ENCODE measurements at regions not wholly inside any gene's neighbourhood (a gene's known extent, or its start where the extent isn't known, plus 50 kb on each side); places are given as distances from the start of the nearest gene placed in this dataset.
A peak's percentile ranks its signal among the peaks of the same experiment; 100 is the strongest.
"Not testable (repeated sequence)": the region's sequence is repeated elsewhere in the genome, so short reads cannot be mapped to it uniquely, and the experiment has no call there.

DNA sequence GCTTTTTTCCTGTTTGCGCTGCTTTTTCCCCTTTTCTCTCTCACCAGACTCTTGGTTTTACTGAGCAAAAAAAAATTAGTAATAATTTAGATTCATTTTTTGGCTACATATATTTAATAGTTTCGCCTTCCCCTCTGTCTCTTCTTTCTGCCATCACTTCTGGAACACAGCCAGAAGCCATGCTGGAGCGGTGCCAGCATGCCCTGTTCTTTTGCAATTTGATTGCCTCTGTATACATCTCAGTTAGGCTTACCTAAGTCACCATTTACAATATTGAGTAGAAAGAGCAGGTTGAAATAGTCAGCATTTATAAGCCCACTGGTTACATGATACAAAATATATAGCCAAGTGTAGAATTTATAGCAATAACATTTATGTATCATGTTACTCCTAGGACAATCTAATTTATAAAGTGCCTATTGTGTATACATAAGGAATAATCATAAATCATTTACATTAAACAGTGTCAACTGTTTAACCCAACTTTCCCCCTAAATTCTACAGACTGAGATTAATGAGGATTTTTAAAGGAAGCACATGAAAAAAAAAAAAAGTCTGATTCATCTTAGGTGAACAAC lies 413.8 kb upstream of the SOX5 start:
- no peak for DNase-seq (ENCODE audit: low spot score)

DNA sequence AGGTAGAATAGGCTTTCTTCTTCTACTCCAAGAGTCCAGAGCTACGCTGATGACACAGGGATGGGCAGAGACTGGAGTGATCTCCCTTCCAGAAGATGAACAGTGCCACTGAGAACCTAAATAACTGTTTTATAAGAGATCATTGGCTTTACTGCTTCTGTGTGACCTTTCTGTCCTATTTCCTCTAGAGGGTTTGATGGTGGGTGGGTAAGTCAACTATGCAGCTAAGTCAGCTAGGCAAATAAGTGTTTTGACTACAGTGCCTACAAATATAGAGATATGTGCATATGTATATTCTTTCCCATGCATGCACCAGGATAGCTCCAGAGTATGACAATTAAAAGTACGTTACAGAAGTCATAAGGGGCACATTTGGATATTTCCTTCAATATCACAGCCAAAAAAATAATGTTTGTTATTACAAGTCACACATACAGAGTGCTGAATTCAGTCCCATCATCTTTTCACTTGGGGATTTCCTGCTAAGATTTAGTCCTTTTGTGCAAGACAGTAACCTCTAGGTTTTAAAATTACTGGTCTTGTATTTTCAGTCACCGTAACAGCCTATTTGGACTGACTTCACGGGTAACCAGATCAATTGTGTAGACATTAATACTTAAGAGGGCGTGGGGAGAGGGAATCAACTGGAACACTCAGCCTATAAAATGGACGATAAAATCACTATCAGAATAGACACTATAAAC lies 412.6 kb upstream of the SOX5 start:
- no peak for DNase-seq (ENCODE audit: low spot score)

DNA sequence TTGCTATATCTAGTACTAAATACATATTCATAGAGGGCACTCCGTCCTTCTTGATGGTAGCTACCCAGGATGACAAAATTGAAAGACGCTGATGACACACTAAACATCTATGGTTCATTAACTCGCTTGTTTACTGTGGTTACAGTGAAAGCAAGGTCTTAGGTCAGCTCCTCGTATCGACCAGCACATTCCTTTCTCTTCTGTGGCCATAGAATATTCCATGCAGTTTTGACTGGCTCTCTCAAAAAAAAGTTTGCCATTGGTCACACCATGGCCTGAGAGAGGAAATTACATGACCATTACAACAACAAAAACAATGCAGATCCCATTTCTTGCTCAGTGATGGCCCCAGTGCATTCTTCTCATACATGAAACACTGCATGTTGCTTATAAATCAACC lies 411.4 kb upstream of the SOX5 start:
- DNase-seq (ENCODE audit: low spot score), result peak; percentile 14

- DNase-seq (ENCODE audit: low spot score), result no peak
Measured at GRCh38 chr12:24360461-24360860, 411.0 kb upstream of the SOX5 start.

GRCh38 chr12:24360057-24360456 lies 410.6 kb upstream of the SOX5 start:
- no peak for DNase-seq (ENCODE audit: low spot score)

GRCh38 chr12:24359418-24359817 lies 409.9 kb upstream of the SOX5 start:
- DNase-seq (ENCODE audit: low spot score), result no peak

GRCh38 chr12:24356240-24356804 lies 406.9 kb upstream of the SOX5 start:
- DNase-seq (ENCODE audit: low spot score), result no peak

DNA sequence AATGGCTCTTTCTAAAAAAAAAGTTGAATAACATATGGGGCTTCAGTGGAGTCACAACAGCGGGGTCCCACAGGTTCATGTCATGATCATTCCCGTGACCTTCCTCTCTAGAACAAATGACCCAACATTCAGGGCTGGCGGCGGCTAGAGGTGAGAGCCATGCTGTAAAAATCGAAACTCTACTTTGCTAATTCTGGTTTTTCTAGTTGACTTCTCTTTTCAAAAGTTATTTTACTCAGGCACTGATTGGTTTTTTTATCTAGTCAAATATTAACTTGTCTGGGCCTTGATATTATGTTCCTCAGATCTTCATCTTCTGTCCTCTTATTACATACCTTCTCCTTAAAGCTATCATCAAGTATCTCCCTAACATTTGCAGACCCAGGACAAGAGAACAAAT lies 402.9 kb upstream of the SOX5 start:
- no peak for DNase-seq (ENCODE audit: low spot score)

- DNase-seq (ENCODE audit: low spot score), result no peak
Measured at GRCh38 chr12:24349051-24349799, 399.8 kb upstream of the SOX5 start.

DNA sequence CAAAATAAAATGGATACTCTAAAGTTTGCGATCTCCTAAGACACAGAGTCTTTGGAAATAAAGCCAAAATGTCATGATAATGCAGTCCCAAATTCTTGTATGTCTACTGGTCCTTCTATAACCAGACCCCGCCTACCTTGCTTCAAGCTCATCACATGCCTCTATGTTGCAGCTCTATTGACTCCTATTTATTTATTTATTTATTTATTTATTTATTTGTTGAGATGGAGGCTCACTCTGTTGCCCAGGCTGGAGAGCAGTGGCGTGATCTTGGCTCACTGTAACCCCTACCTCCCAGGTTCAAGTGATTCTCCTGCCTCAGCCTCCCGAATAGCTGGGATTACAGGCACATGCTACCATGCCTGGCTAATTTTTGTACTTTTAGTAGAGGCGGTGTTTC lies 398.7 kb upstream of the SOX5 start:
- not testable (repeated sequence) for DNase-seq (ENCODE audit: low spot score)

GRCh38 chr12:24328261-24328660 lies 378.8 kb upstream of the SOX5 start:
- no peak for DNase-seq (ENCODE audit: low spot score)

- no peak for DNase-seq (ENCODE audit: low spot score)
Measured at GRCh38 chr12:24325331-24325730, 375.9 kb upstream of the SOX5 start.

DNA sequence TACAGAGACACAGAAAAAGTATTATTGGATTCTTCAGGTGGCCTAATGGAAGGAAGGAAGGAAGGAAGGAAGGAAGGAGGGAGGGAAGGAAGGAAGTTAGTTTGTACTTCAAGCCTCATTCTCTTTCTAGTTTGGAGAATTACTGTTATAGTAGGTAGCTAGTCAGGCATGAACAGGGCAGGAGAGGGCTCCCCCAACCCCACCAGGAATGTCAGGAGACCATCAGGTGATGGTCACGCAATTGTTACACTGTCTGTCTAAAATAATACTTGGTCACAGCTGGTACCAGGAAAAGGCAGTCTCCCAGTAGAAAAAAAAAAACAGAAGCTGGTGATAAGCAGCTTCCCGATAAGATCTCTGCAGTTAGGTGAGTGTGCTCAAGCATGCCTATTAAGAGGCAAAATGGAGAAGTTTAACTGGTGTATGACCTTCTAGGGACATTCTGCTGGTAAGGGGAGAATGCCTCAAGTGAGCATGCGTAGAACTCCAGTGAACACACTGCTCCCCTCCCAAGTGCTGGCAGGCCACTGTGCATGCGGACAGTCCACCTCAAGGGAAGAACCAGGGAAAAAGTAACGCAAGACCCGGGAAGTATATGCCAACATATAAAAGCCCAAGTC lies 358.4 kb upstream of the SOX5 start:
- DNase-seq (ENCODE audit: low spot score), result no peak

- no peak for DNase-seq (ENCODE audit: low spot score)
Measured at GRCh38 chr12:24307153-24307552, 357.7 kb upstream of the SOX5 start.

GRCh38 chr12:24306001-24306400 lies 356.5 kb upstream of the SOX5 start:
- DNase-seq (ENCODE audit: low spot score), result no peak

DNA sequence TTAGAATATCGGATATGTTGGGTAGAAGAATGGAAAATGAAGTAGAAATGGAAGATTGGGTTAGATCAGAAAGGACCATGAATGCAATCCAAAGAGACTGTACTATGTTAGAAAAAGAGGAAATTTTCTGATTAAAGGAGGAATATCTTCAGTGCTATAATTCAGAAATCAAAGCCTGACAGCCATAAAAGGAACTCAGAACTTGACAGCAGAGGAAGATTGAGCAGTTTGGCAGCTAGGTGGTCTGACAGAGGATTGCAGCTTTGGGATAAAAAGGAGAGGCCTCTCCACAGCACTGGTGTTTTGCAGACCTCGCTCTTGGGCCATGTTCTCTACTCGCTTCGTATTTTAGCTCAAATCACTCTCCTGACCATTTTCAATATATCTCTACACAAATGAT lies 354.8 kb upstream of the SOX5 start:
- DNase-seq (ENCODE audit: low spot score), result no peak

- no peak for DNase-seq (ENCODE audit: low spot score)
Measured at GRCh38 chr12:24302708-24303107, 353.2 kb upstream of the SOX5 start.

- peak; percentile 5 for DNase-seq (ENCODE audit: low spot score)
Measured at GRCh38 chr12:24297516-24297915, 348.0 kb upstream of the SOX5 start.

- no peak for DNase-seq (ENCODE audit: low spot score)
Measured at GRCh38 chr12:24293549-24293948, 344.1 kb upstream of the SOX5 start.

GRCh38 chr12:24287963-24288362 lies 338.5 kb upstream of the SOX5 start:
- DNase-seq (ENCODE audit: low spot score), result no peak

GRCh38 chr12:24285448-24285847 lies 336.0 kb upstream of the SOX5 start:
- DNase-seq (ENCODE audit: low spot score), result peak; percentile 36

DNA sequence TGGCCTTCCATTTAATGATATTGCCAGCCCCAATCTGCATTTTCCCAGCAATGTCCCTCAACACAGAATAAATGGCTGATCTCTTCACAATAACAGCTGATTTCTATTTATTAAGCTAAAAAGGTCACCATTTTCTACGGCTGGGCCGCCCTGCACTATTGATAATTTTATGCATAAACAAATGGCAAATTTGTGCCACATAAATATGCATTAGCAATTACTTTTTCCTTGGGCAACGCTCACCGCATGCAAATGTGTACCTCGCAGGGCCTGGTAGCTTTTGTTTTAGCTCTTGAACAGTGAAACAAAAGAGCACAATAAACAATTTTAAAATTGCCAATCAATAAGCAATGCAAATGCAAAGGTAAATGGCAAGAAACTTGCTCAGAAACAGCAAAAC lies 331.9 kb upstream of the SOX5 start:
- no peak for DNase-seq (ENCODE audit: low spot score)
